GM21367 (cell line): ENCODE measurements at regions not wholly inside any gene's neighbourhood (a gene's known extent, or its start where the extent isn't known, plus 50 kb on each side); places are given as distances from the start of the nearest gene placed in this dataset.
"Not testable (repeated sequence)": the region's sequence is repeated elsewhere in the genome, so short reads cannot be mapped to it uniquely, and the experiment has no call there.

ENCODE experiments used
- ATAC-seq: cut with Tn5 transposase; IDR thresholded peaks from one replicate; pipeline ENCODE4 v1.9.1; 2021; ENCODE audit not compliant: unreplicated experiment

GRCh38 chr14:19344689-19345088 is 89.5 kb downstream of the POTEG start:
- not testable (repeated sequence) for ATAC-seq

DNA sequence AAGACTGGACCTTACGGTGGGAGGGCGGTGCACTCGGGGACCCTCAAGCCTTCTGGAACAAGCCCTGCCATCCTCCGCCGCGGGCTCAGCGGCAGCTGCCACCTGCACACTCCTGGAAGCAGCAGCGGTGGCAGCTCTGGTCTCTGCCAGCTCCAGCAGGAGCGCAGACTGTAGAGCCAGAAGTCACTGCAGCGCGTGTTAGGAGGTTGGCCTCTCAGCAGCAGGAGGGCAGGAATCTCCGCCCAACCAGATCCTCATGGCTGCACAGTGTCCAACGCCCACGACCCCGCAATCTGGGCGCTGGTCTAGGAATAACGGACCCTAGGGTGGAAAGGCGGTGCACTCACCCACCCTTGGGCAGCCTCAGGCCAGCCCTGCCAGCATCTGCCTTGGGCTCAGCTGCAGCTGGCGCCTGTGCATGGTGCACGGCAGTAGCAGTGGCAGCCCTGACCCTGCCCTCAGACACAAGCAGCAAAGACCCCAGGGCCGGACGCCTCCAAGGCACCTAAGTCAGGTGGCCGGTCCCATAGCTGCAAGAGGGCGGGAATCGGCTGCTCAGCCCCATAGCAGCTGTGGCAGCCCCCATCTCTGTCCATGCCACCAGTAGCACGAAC is 88.7 kb downstream of the POTEG start:
- not testable (repeated sequence) for ATAC-seq

GRCh38 chr14:19346074-19346480 is 88.1 kb downstream of the POTEG start:
- not testable (repeated sequence) for ATAC-seq

DNA sequence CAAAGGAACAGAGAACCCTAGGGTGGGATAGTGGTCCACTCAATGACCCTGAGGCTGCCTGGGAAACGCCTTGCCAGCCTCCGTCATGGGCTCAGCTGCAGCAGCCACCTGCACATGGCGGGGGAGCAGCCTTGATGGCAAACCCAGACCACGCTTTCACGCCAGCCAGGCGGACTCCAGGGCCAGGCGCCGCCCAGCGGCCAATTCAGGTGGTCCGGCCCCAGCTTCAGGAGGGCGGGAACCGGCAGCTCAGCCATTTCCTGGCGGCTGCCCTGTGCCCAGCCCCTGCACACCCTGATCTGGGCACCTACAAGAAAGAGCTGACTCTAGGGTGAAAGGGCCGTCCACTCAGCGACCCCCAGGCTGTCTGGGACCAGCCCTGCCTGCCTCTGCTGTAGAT is 87.5 kb downstream of the POTEG start:
- ATAC-seq: not testable (repeated sequence)

DNA sequence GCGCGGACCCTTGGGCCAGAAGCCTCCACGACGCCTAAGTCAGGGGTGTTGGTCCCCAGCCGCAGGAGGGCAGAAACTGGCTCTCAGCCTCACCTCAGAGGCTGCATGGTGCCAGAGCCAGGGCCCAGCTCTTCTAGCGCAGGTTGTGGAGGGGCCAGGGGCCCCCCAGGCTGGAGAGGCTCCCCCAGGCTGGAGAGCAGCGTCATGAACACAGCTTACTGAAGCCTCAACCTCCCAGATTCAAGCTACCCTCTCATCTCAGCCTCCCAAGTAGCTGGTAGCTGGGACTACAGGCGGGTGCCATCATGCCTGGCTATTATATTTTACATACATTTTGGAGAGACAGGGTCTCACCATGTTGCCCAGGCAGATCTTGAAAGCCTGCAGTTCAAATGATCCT is 87.0 kb downstream of the POTEG start:
- not testable (repeated sequence) for ATAC-seq
